Keratinocyte (primary cell): ENCODE measurements at regions not wholly inside any gene's neighbourhood (a gene's known extent, or its start where the extent isn't known, plus 50 kb on each side); places are given as distances from the start of the nearest gene placed in this dataset.

Source experiments
- CTCF ChIP-seq, 3 experiments: IDR thresholded peaks in 1 of 3; conservative IDR thresholded peaks in 1 of 3; optimal IDR thresholded peaks in 1 of 3; 2 replicates in 2 of 3; 3 replicates in 1 of 3; pipeline versions ENCODE3 to v1.5.1; 2011; ENCODE audit warnings: low read length in 3 of 3, mild to moderate bottlenecking in 3 of 3, moderate library complexity in 2 of 3, control low read depth in 1 of 3, inconsistent platforms in 1 of 3; ENCODE audit not compliant: insufficient read depth in 2 of 3; ENCODE audit errors: extremely low read depth in 1 of 3
- EZH2 ChIP-seq: IDR thresholded peaks from one replicate; pipeline ENCODE4 v1.6.1; 2012; ENCODE audit warnings: inconsistent platforms, mild to moderate bottlenecking, low read length, moderate library complexity

DNA sequence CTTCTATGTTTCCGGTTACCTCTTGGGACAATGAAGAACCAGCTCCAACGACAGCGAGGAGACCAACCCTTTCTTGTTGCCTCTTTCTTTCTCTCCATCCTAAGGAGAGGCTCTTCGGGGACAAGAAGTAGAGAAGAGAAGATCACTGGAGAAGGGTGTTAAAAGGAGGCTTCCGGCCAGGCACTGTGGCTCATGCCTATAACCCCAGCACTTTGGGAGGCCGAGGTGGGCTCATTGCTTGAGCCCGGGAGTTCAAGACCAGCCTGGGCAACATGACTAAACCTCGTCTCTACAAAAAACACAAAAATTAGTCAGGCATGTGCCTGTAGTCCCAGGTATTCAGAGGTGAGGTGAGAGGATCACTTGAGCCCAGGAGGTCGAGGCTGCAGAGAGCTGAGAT is 90.8 kb upstream of the TNFAIP3 start:
- TF ChIP-seq CTCF (optimal IDR thresholded peaks at IDR 0.05 in 1 of 3, IDR thresholded peaks at IDR 0.05 in 1 of 3, conservative IDR thresholded peaks at IDR 0.05 in 1 of 3; ENCODE audit: extremely low read depth in 1 of 3, insufficient read depth in 2 of 3, low read length in 3 of 3) (no peak), EZH2 (no peak)
